HepG2 (cell line): ENCODE measurements at regions not wholly inside any gene's neighbourhood (a gene's known extent, or its start where the extent isn't known, plus 50 kb on each side); places are given as distances from the start of the nearest gene placed in this dataset.

Experiments used
- ATAC-seq: fragments of 200-7000 bp; cut with Tn5 transposase; 3 replicates; pipeline ENCODE4 v1.9.1; 2020; ENCODE audit warnings: mild to moderate bottlenecking, moderate library complexity
- BruUV-seq: library from RNA; stranded (reverse); fragments of 400-500 nt; replicated peaks from 2 replicates; lab custom pipeline; 2021; lab: Mats Ljungman, UMichigan
- CTCF ChIA-PET: fragments of 300-600 bp; formaldehyde crosslinking; extraction: SDS; loops from one replicate; lab custom pipeline; 2021; ENCODE audit warnings: low total read pairs, inconsistent platforms, low intra/inter-chr PET ratio; lab: Yijun Ruan, JAX
- POLR2A ChIA-PET: fragments of 350-600 bp; sonication (Branson Sonifier 250); formaldehyde crosslinking; loops from one replicate; lab custom pipeline; 2020; ENCODE audit warnings: antibody characterized with exemption, inconsistent platforms; lab: Yijun Ruan, JAX
- DNase-seq: peaks from one replicate; pipeline ENCODE4 v3.0.0-alpha.2; 2015; ENCODE audit warnings: low spot score
- FAIRE-seq: peaks from 3 replicates; lab custom pipeline; 2011; peaks lifted over from hg19 to GRCh38; lab: Jason Lieb, UNC
- H2AFZ ChIP-seq: one replicate; pipeline ENCODE4 v1.6.1; 2011; ENCODE audit warnings: low read length, inconsistent platforms
- H3K27ac ChIP-seq: fragments of 300-600 bp; 3 replicates; pipeline ENCODE4 v1.8.0; 2011; ENCODE audit warnings: mixed run types, mild to moderate bottlenecking, mixed read lengths, low read length, inconsistent platforms; ENCODE audit not compliant: insufficient read depth; ENCODE audit errors: extremely low read length
- H3K27me3 ChIP-seq, 2 experiments: fragments of 200-600 bp in 1 of 2; 2 replicates in 1 of 2; 3 replicates in 1 of 2; pipeline versions ENCODE4 v1.6.0 to v1.8.0; 2011; ENCODE audit warnings: low read length in 2 of 2, mild to moderate bottlenecking in 2 of 2, moderate library complexity in 2 of 2, inconsistent platforms in 1 of 2; ENCODE audit not compliant: insufficient read depth in 2 of 2, control insufficient read depth in 1 of 2
- H3K36me3 ChIP-seq, 2 experiments: fragments of 200-600 bp in 1 of 2; replicated peaks in 1 of 2; 2 replicates in 1 of 2; 3 replicates in 1 of 2; pipeline versions ENCODE4 v1.5.1 to v1.8.0; 2011; ENCODE audit warnings: low read length in 2 of 2, inconsistent platforms in 1 of 2; ENCODE audit not compliant: insufficient read depth in 2 of 2, control insufficient read depth in 1 of 2
- H3K4me1 ChIP-seq: 2 replicates; pipeline ENCODE4 v1.5.1; 2012; ENCODE audit warnings: low read length, inconsistent platforms; ENCODE audit not compliant: insufficient read depth
- H3K4me2 ChIP-seq: 2 replicates; pipeline ENCODE4 v1.6.0; 2011; ENCODE audit warnings: low read depth, low read length, inconsistent platforms
- H3K4me3 ChIP-seq, 3 experiments: fragments of 200-600 bp in 1 of 3; sonication (generic), shearing (Covaris generic) in 1 of 3; replicated peaks in 1 of 3; 2 replicates each; pipeline ENCODE4 v1.5.1; 2011 to 2016; ENCODE audit warnings: low read length in 3 of 3, inconsistent platforms in 2 of 3, low read depth in 2 of 3, mild to moderate bottlenecking in 2 of 3, control low read depth in 1 of 3, mixed read lengths in 1 of 3; ENCODE audit not compliant: insufficient read depth in 1 of 3
- H3K79me2 ChIP-seq: one replicate; pipeline ENCODE4 v1.6.1; 2011; ENCODE audit warnings: low read length, inconsistent platforms; ENCODE audit not compliant: insufficient read depth
- H3K9ac ChIP-seq: 2 replicates; pipeline ENCODE4 v1.6.0; 2011; ENCODE audit warnings: mild to moderate bottlenecking, low read depth, low read length, inconsistent platforms; ENCODE audit not compliant: insufficient read depth
- H3K9me3 ChIP-seq: 2 replicates; pipeline ENCODE4 v1.5.1; 2012; ENCODE audit warnings: mild to moderate bottlenecking, low read length
- H4K20me1 ChIP-seq: 2 replicates; pipeline ENCODE4 v1.6.0; 2011; ENCODE audit warnings: inconsistent platforms, mild to moderate bottlenecking, low read length, moderate library complexity; ENCODE audit not compliant: insufficient read depth
- JARID2 ChIP-seq: sonication (generic); formaldehyde crosslinking; IDR thresholded peaks from 2 replicates; pipeline ENCODE4 v1.8.1; 2023; ENCODE audit warnings: missing genetic modification reagents, inconsistent platforms; ENCODE audit not compliant: insufficient replicate concordance
- ZNF124 ChIP-seq: sonication (generic); formaldehyde crosslinking; IDR thresholded peaks from 2 replicates; pipeline ENCODE4 v1.4.0; 2020; ENCODE audit warnings: missing genetic modification reagents
- WGBS: methylation state at CpG from one replicate; pipeline ENCODE4 v1.1.6; 2017; ENCODE audit warnings: low lambda C conversion rate; 5-methylcytosine and 5-hydroxymethylcytosine counted together
- in situ Hi-C: cut with HindIII; loops from 2 replicates; pipeline ENCODE4 v1.10.0; 2017; ENCODE audit warnings: low pct_unique_long_range_greater_than_20kb; ENCODE audit not compliant: extremely low pct_ligation_motif_present
- intact Hi-C: fragments of 100-400 bp; cut with micrococcal nuclease; formaldehyde crosslinking; loops from one replicate; pipeline ENCODE4 v1.10.0; 2022; ENCODE audit not compliant: unreplicated experiment
- TF ChIP-seq, protein P1 (sequence below): sonication (generic); formaldehyde crosslinking; IDR thresholded peaks from 2 replicates; pipeline ENCODE4 v1.5.0; 2020; ENCODE audit warnings: mild to moderate bottlenecking, missing genetic modification reagents

DNA sequence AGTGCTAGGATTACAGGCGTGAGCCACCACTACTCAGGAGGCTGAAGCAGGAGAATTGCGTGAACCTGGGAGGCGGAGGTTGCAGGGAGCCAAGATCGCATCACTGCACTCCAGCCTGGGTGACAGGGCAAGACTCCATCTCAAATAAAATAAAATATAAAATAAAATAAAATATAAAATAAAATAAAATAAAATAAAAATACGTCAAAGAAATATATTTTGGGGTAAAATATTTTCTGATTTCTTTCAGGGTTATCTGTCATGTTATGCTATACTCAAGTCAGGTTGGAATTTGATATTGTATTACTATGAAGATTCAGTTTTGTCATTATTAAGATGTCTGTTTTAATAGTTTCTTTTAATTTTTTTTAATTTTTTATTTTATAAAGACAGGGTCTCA, 99.4 kb upstream of the GHITM start:
- no peak for ATAC-seq
- BruUV-seq: no TSS peak

DNA sequence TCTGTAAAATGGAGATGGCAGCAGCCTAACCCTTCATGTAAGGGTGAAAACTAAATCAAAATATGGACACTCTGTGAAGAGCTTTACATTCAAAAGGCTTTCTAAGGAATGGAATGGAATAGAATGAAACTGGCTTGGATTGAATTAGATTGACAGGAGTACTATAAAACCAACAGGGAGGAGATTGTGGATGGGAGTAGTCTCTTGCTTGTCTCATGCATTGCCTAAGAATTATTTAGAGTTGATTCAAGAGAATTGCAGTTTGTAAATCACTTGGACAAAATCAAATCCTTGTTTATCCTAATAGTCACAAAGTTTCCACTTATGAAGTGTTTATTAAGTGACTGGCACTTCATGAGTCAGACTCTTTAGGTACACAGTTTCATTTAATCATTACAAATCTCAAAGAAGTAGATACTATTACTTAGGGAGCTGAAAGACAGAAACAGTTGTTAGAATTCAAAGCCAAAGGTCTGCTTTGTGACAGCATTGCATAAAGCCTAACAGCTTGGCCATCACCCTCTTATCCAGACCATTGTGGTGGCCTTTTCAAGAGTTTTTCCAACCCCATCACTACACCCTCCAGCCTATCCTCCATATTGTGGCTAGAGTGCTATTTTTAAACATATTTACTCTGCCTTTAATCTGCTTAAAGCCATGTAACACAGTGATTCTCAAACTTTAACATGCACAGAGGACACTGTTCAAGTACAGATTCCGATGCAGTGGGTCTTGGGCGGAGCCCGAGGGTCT, 91.9 kb upstream of the GHITM start:
- Histone ChIP-seq H3K4me3 (no peak overlapping the region), H3K9ac (no peak overlapping the region), H3K36me3 (no peaks in the 10 kb centered on the region), H3K4me2 (no peak overlapping the region), H3K27me3 (0 out of 5 replicates have a peak, but pooled peaks cover 0 to 4% of the 10 kb centered on the region in 2 experiments), H3K4me1 (no peaks in the 10 kb centered on the region), H3K27ac (no peak overlapping the region), H3K9me3 (no peaks in the 10 kb centered on the region), H4K20me1 (no peaks in the 10 kb centered on the region), H2AFZ (no peak overlapping the region), H3K79me2 (no peaks in the 10 kb centered on the region)
- ATAC-seq (no peak), FAIRE-seq (no peak), DNase-seq (no peak)
- intact Hi-C loops (no loop called here), in situ Hi-C loops (no loop called here)
- WGBS: 0% methylated on average over 2 of the region's 3 CpGs
- ChIA-PET CTCF (no interaction called here), POLR2A (no interaction called here)
- BruUV-seq: no TSS peak
- TF ChIP-seq, protein P1, sequence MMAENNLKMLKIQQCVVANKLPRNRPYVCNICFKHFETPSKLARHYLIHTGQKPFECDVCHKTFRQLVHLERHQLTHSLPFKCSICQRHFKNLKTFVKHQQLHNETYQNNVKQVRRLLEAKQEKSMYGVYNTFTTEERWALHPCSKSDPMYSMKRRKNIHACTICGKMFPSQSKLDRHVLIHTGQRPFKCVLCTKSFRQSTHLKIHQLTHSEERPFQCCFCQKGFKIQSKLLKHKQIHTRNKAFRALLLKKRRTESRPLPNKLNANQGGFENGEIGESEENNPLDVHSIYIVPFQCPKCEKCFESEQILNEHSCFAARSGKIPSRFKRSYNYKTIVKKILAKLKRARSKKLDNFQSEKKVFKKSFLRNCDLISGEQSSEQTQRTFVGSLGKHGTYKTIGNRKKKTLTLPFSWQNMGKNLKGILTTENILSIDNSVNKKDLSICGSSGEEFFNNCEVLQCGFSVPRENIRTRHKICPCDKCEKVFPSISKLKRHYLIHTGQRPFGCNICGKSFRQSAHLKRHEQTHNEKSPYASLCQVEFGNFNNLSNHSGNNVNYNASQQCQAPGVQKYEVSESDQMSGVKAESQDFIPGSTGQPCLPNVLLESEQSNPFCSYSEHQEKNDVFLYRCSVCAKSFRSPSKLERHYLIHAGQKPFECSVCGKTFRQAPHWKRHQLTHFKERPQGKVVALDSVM (CRISPR knock-in tag): no peak

More for the DNA sequence above, 99.4 kb upstream of the GHITM start:
- H3K9ac ChIP-seq: no peak overlapping the region
- no peak for TF ChIP-seq JARID2
- no peak for TF ChIP-seq ZNF124 (CRISPR knock-in tag)
- H3K4me2 ChIP-seq: no peak overlapping the region
- no peaks in the 10 kb centered on the region for H3K36me3 ChIP-seq
- 47% methylated on average over 5 of the region's 5 CpGs for WGBS
- intact Hi-C loops: no loop called here
- no peaks in the 10 kb centered on the region for H3K4me1 ChIP-seq
- H3K27ac ChIP-seq: no peak overlapping the region
- H4K20me1 ChIP-seq: no peaks in the 10 kb centered on the region
- H3K79me2 ChIP-seq: no peaks in the 10 kb centered on the region
- no peak for DNase-seq
- H3K4me3 ChIP-seq: no peak overlapping the region
- POLR2A ChIA-PET: no interaction called here
- in situ Hi-C loops: no loop called here
- no peak for FAIRE-seq
- CTCF ChIA-PET: no interaction called here
- H3K9me3 ChIP-seq: no peaks in the 10 kb centered on the region
- no peak overlapping the region for H2AFZ ChIP-seq
- H3K27me3 ChIP-seq: no peaks in the 10 kb centered on the region
